HG03045 (cell line): ENCODE measurements at regions not wholly inside any gene's neighbourhood (a gene's known extent, or its start where the extent isn't known, plus 50 kb on each side); places are given as distances from the start of the nearest gene placed in this dataset.
"Not testable (repeated sequence)": the region's sequence is repeated elsewhere in the genome, so short reads cannot be mapped to it uniquely, and the experiment has no call there.

Experiments used
- ATAC-seq: cut with Tn5 transposase; IDR thresholded peaks from one replicate; pipeline ENCODE4 v1.9.1; 2021; ENCODE audit warnings: mild to moderate bottlenecking, moderate library complexity; ENCODE audit not compliant: unreplicated experiment

DNA sequence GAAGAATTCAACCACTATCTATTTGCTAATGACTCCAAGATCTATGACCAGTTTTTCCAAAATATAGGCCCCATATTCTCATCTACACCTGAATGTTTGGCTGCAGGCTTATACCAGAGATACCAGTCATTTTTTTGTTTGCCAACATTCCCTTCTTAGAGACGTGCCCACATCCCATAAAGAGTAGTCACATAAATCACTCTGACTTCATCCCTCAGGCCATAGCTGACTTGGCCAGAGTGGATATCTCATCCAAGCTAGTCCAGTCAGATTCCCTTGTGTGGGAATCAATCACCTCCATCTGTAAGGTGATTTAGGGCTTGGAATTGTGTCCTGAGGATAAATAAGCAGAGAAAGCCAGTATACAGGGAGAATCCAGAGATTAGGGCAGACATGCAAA is 124.3 kb upstream of the SLC24A2 start:
- no peak for ATAC-seq

DNA sequence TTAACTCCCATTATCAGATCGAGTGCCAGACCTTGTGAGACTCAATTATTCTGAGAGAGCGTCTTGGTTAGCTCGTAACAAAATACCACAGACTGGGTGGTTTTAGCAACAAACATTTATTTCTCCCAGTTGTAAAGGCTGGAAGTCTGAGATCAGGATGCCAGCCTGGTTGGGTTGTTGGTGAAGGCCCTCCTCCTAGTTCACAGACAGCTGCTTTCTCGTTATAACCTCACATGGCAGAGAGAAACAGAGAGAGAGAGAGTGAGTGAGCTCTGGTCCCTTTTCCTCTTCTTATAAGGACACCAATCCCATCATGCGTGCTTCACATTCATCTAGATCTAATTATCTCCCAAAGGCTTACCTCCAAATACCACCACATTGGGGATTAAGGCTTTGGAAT is 114.2 kb upstream of the SLC24A2 start:
- no peak for ATAC-seq

DNA sequence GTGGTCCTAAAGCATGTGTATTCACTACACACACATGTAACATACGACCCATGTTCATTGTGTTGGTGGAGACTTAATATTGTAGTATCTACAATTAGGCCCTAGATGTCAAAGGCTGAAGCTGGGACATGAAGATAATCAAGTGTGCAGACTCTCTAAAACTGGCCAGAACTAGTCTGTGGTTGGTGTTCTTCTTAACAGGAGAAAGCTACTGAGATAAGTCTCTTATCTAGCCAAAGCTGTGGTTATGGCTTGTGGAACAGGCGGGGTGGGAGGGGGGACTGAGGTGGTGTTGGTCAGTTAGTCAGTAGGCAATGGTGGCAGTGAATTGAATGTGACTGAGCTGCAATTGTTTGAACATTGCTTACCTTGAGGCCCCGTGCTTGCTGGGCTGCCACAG is 112.7 kb upstream of the SLC24A2 start:
- no peak for ATAC-seq

DNA sequence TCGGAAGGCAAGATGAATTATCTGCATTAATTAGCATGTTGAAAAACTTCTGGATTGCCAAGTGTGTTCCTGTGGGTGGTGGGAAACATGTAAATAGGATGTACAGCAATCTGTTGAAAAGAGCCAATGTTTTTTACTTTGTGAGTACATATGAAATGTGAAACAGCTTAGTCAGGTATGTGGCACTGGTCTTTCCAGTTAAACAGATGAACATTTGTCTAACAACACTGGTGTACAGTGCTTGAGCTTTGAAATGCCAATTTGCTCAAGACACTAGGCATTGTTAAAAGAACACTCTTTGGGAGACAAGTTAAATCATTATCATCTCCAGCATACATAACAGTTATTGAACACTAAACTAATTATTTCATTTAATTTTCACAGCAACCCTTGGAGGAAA is 107.3 kb upstream of the SLC24A2 start:
- no peak for ATAC-seq

DNA sequence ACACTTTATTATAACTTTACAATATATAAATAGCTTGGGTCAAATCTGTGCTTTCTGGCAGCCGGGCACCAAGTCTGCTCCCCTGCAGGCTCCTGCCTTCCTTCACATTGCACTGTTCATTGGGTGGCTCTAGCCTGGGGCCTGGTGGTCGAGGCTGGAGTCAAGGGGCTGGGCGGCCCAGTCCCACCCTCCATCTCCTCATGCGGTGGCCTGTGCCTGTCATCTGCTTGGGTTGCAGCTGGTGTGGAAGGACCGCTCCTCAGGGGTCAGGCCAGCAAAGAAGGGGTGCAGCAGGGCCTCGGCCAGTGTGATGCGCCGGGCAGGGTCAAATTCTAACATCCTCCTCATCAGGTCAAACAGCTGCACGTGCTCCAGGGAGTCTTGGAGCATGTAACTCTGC is 106.7 kb upstream of the SLC24A2 start:
- not testable (repeated sequence) for ATAC-seq

DNA sequence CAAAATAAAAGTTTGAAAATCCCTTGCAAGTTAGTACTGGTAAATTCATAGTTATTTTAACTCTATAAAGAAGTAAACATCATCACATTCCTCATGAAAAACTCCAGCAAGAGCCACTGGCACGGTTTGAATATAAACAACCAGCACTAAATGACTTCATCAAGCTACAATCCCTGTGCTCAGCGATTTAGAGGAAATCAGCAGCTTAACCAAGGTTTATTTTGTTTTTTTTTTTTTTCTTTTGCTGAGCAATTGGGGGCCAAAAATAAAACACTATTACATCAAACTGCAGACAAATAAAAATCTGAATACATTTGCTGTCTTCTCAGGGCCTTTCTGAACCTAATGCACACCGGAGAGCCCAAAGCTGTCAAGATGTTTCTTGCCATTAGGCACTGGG is 106.2 kb upstream of the SLC24A2 start:
- ATAC-seq = no peak

DNA sequence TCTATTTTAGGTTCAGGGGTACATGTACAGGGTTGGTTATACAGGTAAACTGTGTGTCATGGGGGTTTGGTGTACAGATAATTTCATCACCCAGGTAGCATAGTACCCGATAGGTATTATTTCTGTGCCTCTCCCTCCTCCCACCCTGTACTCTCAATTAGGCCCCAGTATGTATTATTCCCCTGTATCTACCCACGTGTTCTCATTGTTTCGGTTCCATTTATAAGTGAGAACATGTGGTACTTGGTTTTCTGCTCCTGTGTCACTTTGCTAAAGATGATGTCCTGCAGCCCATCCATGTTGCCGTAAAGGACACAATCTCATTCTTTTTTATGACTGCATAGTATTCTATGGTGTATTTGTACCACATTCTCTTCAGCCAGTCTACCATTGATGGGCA is 96.8 kb upstream of the SLC24A2 start:
- ATAC-seq = no peak

DNA sequence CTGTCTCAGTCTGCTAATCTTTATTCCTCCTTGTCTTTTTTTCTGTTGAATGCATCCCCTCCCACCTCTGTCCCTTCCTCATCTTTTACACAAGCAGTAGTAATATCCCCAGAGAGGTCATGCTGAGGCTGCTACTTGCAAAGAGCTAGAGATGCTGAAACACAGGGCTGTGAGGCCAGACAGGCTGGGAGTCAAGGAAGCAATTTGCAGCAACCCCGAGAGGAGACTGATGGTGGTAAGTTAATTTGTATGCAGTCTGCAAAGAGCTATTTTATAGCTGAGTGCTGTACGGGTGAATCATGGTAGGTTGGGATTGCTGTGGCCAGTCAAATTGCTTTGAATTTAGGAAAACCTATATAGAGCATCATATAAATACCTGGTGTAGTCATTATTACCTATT is 90.2 kb upstream of the SLC24A2 start:
- ATAC-seq = no peak

DNA sequence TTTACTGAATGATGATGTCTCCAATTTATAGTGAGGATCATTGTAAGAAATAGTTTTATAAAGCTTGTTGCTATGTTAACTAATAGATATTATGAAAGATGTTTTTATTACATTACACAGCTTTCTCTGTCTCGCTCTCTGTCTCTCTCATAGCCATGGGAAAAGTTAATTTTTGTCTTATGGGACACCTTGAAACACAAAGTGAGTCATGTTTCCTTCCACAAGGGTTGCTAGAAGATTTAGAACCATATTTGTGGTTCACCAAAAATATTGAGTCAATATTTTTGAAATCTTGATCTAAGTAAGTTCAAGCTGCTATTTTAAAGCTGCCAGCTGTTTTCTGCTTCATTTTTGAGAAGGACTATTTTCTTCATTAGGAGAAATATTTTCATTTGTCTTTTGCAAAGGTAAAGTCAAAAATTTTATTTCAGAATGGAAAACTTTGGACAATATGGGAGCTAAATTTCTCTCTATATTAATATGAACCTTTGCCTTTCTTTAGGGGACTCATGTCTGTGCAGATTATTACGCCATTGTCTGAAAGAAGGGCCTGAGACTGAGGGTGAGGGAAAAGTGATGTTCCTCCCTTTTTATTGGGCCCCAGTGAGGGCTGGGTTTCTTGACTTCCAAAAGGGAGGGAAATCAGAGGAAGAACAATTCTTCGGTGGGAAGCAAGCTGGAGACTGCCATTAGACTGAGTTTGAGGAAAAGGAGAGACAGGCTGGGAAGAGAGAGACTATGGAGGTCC is 87.9 kb upstream of the SLC24A2 start:
- no peak for ATAC-seq

DNA sequence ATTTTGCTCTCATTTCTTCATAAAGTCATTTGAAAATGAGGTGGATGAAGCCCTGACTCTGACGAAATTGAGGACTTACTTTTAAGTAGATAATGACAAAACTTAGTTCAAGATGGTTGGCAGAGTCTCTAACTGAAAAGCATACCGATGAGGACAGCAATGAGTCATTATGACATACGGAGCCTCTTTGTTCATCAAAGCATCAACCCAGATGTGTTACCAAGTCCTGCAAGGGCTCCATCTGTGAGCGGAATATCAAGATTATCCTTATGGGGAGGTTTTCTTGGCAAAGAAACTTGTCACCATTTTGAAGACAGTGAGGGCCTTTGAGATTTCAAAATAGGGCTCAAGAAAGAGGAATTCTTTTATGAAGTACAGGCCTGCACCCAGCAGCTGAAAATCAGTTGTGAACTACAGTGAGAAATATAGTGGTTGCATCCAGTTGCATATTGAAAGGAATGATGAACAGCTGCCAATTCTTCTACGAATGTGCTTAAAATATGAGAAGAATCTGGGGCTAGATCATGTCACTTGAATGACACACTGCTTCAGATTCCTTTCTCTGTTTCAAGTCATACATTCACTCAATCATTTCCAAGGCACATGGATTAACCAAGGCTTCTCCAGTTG is 86.6 kb upstream of the SLC24A2 start:
- ATAC-seq = no peak

DNA sequence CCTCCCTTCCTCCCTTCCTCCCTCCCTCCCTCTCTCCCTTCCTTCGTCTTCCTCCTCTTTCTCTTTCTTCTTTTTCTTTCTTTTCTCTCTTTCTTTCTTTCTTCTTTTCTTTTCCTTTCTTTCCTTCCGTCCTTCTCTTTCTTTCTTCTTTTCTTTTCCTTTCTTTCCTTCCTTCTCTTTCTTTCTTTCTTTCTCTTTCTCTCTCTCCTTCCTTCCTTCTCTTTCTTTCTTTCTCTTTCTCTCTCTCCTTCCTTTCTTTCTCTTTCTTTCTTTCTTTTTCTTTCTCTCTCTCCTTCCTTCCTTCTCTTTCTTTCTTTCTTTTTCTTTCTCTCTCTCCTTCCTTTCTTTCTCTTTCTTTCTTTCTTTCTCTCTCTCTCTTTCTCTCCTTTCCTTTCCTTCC is 84.4 kb upstream of the SLC24A2 start:
- ATAC-seq = not testable (repeated sequence)

DNA sequence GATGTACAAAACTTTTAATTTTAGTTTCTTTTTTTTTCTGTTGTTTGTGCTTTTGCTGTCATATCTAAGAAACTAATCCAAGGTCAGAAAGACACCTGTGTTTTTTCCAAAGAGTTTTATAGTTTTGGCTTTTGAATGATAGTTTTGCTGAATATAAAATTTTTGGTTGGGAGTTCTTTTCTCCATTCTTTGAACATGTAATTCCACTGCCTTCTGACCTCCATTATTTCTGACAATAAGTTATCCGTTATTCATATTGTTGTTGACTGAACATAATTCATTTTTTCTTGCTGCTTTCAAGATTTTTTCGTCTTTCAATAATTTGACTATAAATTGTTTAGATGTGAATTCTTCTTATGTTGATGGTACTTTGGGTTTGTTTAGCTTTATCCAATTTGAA is 82.2 kb upstream of the SLC24A2 start:
- no peak for ATAC-seq

DNA sequence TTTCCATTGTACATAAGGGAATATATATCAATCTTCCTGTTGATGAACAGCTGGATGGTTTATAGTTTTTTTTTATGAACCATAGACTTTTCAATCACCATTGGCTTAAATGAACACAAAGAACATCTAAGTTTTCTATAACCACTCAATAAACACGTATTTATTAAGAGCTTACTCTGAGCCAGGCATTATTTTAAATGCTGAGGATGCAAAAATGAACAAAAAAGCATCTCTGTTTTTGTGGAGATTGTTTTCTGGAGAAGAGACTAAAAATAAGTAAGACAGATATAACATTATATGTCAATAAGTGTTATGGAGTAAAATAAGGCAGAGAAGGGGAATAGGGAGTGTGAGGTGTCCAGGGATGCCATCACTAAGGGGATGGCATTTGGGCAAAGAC is 52.1 kb upstream of the SLC24A2 start:
- ATAC-seq = no peak
